ENCODE measurements at regions not wholly inside any gene's neighbourhood (a gene's known extent, or its start where the extent isn't known, plus 50 kb on each side); places are given as distances from the start of the nearest gene placed in this dataset.

GRCh38 chr6:155510879-155511278 lies 55.2 kb upstream of the NOX3 start:
- H3K27me3 ChIP-seq: no peaks in the 10 kb centered on the region
- TF ChIP-seq POLR2AphosphoS5 (IDR thresholded peaks at IDR 0.05): no peak
- TF ChIP-seq EP300 (IDR thresholded peaks at IDR 0.05): no peak
- TF ChIP-seq CTCF (IDR thresholded peaks at IDR 0.05): no peak
- TF ChIP-seq POLR2A (IDR thresholded peaks at IDR 0.05): no peak
- no peak for DNase-seq (ENCODE audit: low spot score in 2 of 2)
- WGBS: 56% methylated on average over 1 of the region's 1 CpG
- H3K36me3 ChIP-seq: no peaks in the 10 kb centered on the region
- H3K4me1 ChIP-seq: no peaks in the 10 kb centered on the region
- no peak overlapping the region for H3K4me3 ChIP-seq
- no peak overlapping the region for H3K27ac ChIP-seq
- no peaks in the 10 kb centered on the region for H3K9me3 ChIP-seq

GRCh38 chr6:155509743-155510475 lies 54.3 kb upstream of the NOX3 start:
- no peaks in the 10 kb centered on the region for H3K4me1 ChIP-seq
- H3K27ac ChIP-seq: no peak overlapping the region
- no peaks in the 10 kb centered on the region for H3K36me3 ChIP-seq
- 59% methylated on average over 2 of the region's 2 CpGs for WGBS
- no peak for DNase-seq (ENCODE audit: low spot score in 2 of 2)
- H3K27me3 ChIP-seq: no peaks in the 10 kb centered on the region
- H3K4me3 ChIP-seq: no peak overlapping the region
- TF ChIP-seq CTCF (IDR thresholded peaks at IDR 0.05): no peak
- TF ChIP-seq POLR2A (IDR thresholded peaks at IDR 0.05): no peak
- no peak for TF ChIP-seq POLR2AphosphoS5 (IDR thresholded peaks at IDR 0.05)
- TF ChIP-seq EP300 (IDR thresholded peaks at IDR 0.05): no peak
- H3K9me3 ChIP-seq: no peaks in the 10 kb centered on the region

- Histone ChIP-seq H3K27ac (no peak overlapping the region), H3K4me1 (no peaks in the 10 kb centered on the region), H3K36me3 (no peaks in the 10 kb centered on the region), H3K4me3 (no peak overlapping the region), H3K9me3 (no peaks in the 10 kb centered on the region), H3K27me3 (no peaks in the 10 kb centered on the region)
- TF ChIP-seq EP300 (IDR thresholded peaks at IDR 0.05): no peak
- no peak for TF ChIP-seq POLR2A (IDR thresholded peaks at IDR 0.05)
- no peak for TF ChIP-seq POLR2AphosphoS5 (IDR thresholded peaks at IDR 0.05)
- TF ChIP-seq CTCF (IDR thresholded peaks at IDR 0.05): no peak
- DNase-seq (ENCODE audit: low spot score in 2 of 2): no peak
- 36% methylated on average over 2 of the region's 2 CpGs for WGBS
Measured at GRCh38 chr6:155505608-155505989, 50.0 kb upstream of the NOX3 start.

Data from suprapubic skin (tissue), 4 donors.